Osteocyte (in vitro differentiated cells): ENCODE measurements at regions not wholly inside any gene's neighbourhood (a gene's known extent, or its start where the extent isn't known, plus 50 kb on each side); places are given as distances from the start of the nearest gene placed in this dataset.

Experiments used
- DNase-seq: peaks from one replicate; pipeline ENCODE4 v3.0.0; 2021; ENCODE audit warnings: mixed read lengths; ENCODE audit not compliant: unreplicated experiment; ENCODE audit errors: extremely low spot score
- H3K27ac Mint-ChIP-seq: one replicate; pipeline ENCODE4 v1.8.0; 2021; ENCODE audit warnings: mild to moderate bottlenecking, mixed read lengths; ENCODE audit not compliant: unreplicated experiment
- H3K27me3 Mint-ChIP-seq: one replicate; pipeline ENCODE4 v1.8.0; 2021; ENCODE audit warnings: mixed read lengths; ENCODE audit not compliant: unreplicated experiment
- H3K36me3 Mint-ChIP-seq: one replicate; pipeline ENCODE4 v1.8.0; 2021; ENCODE audit warnings: mixed read lengths; ENCODE audit not compliant: unreplicated experiment
- H3K4me1 Mint-ChIP-seq: one replicate; pipeline ENCODE4 v1.8.0; 2021; ENCODE audit warnings: mixed read lengths; ENCODE audit not compliant: unreplicated experiment
- H3K4me3 Mint-ChIP-seq: one replicate; pipeline ENCODE4 v1.8.0; 2021; ENCODE audit warnings: mild to moderate bottlenecking, moderate library complexity, mixed read lengths; ENCODE audit not compliant: unreplicated experiment
- H3K9me3 Mint-ChIP-seq: one replicate; pipeline ENCODE4 v1.8.0; 2021; ENCODE audit warnings: mixed read lengths; ENCODE audit not compliant: unreplicated experiment
- CTCF ChIP-seq: fragments of 200-600 bp; sonication (generic); IDR thresholded peaks from 2 replicates; pipeline ENCODE4 v1.5.0; 2021; ENCODE audit warnings: antibody characterized with exemption, mild to moderate bottlenecking, moderate library complexity

- Mint-ChIP-seq H3K4me1 (no peaks in the 10 kb centered on the region), H3K27me3 (no peaks in the 10 kb centered on the region), H3K27ac (no peak overlapping the region), H3K4me3 (no peak overlapping the region), H3K36me3 (no peaks in the 10 kb centered on the region), H3K9me3 (peaks cover 4% of the 10 kb centered on the region)
- TF ChIP-seq CTCF = no peak
- no peak for DNase-seq
These were observed 451.8 kb downstream of the SUCLA2 start for GRCh38 chr13:47549219-47549752.

- Mint-ChIP-seq H3K9me3 (peaks cover 4% of the 10 kb centered on the region), H3K27ac (no peak overlapping the region), H3K27me3 (no peaks in the 10 kb centered on the region), H3K36me3 (no peaks in the 10 kb centered on the region), H3K4me3 (no peak overlapping the region), H3K4me1 (no peaks in the 10 kb centered on the region)
- no peak for DNase-seq
- TF ChIP-seq CTCF = no peak
These were observed 452.7 kb downstream of the SUCLA2 start for GRCh38 chr13:47548294-47548840.

- Mint-ChIP-seq H3K36me3 (no peaks in the 10 kb centered on the region), H3K27ac (no peak overlapping the region), H3K27me3 (no peaks in the 10 kb centered on the region), H3K4me3 (no peak overlapping the region), H3K4me1 (no peaks in the 10 kb centered on the region), H3K9me3 (peaks cover 4% of the 10 kb centered on the region)
- no peak for DNase-seq
- no peak for TF ChIP-seq CTCF
These were observed 454.5 kb downstream of the SUCLA2 start for GRCh38 chr13:47546391-47547225.

- Mint-ChIP-seq H3K27ac (no peak overlapping the region), H3K27me3 (no peaks in the 10 kb centered on the region), H3K4me3 (no peak overlapping the region), H3K36me3 (no peaks in the 10 kb centered on the region), H3K4me1 (no peaks in the 10 kb centered on the region), H3K9me3 (no peaks in the 10 kb centered on the region)
- no peak for DNase-seq
- TF ChIP-seq CTCF = no peak
These were observed 455.7 kb downstream of the SUCLA2 start for GRCh38 chr13:47545201-47546024.

- TF ChIP-seq CTCF = no peak
- H3K4me1 Mint-ChIP-seq = no peaks in the 10 kb centered on the region
- peaks cover 13% of the 10 kb centered on the region for H3K9me3 Mint-ChIP-seq
- no peak overlapping the region for H3K27ac Mint-ChIP-seq
- no peaks in the 10 kb centered on the region for H3K36me3 Mint-ChIP-seq
- no peaks in the 10 kb centered on the region for H3K27me3 Mint-ChIP-seq
- H3K4me3 Mint-ChIP-seq = no peak overlapping the region
- no peak for DNase-seq
These were observed 461.8 kb downstream of the SUCLA2 start for GRCh38 chr13:47539317-47539716.
